Kidney epithelial cell (primary cell): ENCODE measurements at regions not wholly inside any gene's neighbourhood (a gene's known extent, or its start where the extent isn't known, plus 50 kb on each side); places are given as distances from the start of the nearest gene placed in this dataset.

ENCODE experiments used
- DNase-seq: peaks from one replicate; pipeline ENCODE4 v3.0.0-alpha.2; 2010; ENCODE audit warnings: low read depth
- H3K27me3 ChIP-seq: 2 replicates; pipeline ENCODE4 v1.6.0; 2011; ENCODE audit warnings: low read length; ENCODE audit not compliant: control insufficient read depth, insufficient read depth
- H3K36me3 ChIP-seq: 2 replicates; pipeline ENCODE4 v1.5.1; 2011; ENCODE audit warnings: low read length; ENCODE audit not compliant: control insufficient read depth, insufficient read depth
- H3K4me3 ChIP-seq: 2 replicates; pipeline ENCODE4 v1.5.1; 2011; ENCODE audit warnings: low read depth, mild to moderate bottlenecking, control low read depth, low read length
- TF ChIP-seq, protein P1 (sequence below): IDR thresholded peaks from 2 replicates; pipeline ENCODE4 v1.5.1; 2011; ENCODE audit warnings: mild to moderate bottlenecking, moderate library complexity, low read length, control low read depth, inconsistent platforms; ENCODE audit not compliant: insufficient read depth, poor library complexity, severe bottlenecking

- Histone ChIP-seq H3K36me3 (no peaks in the 10 kb centered on the region), H3K4me3 (no peak overlapping the region), H3K27me3 (no peaks in the 10 kb centered on the region)
- DNase-seq: no peak
- TF ChIP-seq, protein P1, sequence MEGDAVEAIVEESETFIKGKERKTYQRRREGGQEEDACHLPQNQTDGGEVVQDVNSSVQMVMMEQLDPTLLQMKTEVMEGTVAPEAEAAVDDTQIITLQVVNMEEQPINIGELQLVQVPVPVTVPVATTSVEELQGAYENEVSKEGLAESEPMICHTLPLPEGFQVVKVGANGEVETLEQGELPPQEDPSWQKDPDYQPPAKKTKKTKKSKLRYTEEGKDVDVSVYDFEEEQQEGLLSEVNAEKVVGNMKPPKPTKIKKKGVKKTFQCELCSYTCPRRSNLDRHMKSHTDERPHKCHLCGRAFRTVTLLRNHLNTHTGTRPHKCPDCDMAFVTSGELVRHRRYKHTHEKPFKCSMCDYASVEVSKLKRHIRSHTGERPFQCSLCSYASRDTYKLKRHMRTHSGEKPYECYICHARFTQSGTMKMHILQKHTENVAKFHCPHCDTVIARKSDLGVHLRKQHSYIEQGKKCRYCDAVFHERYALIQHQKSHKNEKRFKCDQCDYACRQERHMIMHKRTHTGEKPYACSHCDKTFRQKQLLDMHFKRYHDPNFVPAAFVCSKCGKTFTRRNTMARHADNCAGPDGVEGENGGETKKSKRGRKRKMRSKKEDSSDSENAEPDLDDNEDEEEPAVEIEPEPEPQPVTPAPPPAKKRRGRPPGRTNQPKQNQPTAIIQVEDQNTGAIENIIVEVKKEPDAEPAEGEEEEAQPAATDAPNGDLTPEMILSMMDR: no peak
Measured at GRCh38 chr7:125878988-125879387, 949.4 kb upstream of the POT1 start.

DNA sequence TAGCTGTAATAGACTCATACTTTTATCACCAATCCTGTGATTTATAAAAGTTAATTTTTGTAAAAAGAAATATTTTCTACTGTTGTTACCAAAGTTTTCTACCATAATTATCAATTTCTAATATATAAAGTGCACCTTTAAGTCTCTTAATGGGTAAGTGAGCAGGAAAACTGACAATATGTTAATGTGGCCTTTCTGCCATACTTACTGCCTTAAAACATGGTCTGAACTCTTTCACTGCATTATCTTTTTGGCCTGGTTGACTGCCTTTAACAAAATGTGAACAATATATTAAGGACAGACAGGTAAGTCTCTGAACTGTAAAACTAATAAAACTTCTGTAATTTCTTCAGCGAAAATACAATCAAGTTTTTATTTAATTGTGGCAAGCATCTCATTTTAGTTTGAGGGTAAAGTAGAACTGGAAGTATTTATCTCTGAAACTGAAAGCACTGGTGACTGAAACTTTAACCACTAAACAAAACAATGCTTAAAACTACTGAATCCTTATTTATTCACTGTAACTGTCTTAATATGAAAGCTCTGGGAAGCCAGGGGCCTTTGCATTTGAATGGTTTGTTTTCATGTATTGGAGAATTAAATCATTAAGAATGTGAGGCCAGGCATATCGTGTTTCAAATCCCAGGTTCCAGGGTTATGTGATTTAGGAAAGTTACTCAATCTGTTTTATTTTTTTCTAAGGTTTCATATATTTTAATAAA, 948.8 kb upstream of the POT1 start:
- TF ChIP-seq, protein P1: no peak
- H3K27me3 ChIP-seq: no peaks in the 10 kb centered on the region

DNA sequence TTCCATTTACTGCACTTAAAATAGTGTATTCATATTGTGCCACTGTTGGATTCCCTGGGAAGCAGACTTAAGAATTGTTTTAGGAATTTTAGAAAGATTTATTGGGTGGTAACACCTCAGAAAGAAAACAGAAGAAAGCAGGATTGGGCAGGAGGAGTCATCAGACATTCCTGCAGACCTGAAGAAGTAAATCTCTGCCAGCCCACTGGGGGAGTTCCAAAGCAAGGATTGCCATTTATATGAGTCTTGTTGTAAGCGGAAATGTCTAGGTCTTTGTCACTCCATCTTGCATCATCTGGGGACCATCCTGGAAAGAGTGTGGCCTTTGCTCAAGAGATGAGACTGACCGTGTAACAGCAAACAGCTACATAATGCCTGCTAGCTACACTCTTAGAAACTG, 947.6 kb upstream of the POT1 start:
- no peak overlapping the region for H3K4me3 ChIP-seq
- no peaks in the 10 kb centered on the region for H3K36me3 ChIP-seq
- H3K27me3 ChIP-seq: no peaks in the 10 kb centered on the region
- DNase-seq: no peak
- TF ChIP-seq, protein P1: no peak

More for the DNA sequence above, 948.8 kb upstream of the POT1 start:
- Histone ChIP-seq H3K36me3 (no peaks in the 10 kb centered on the region), H3K4me3 (no peak overlapping the region)
- DNase-seq: no peak

- TF ChIP-seq, protein P1: no peak
Measured at GRCh38 chr7:125876431-125876830, 946.8 kb upstream of the POT1 start.

DNA sequence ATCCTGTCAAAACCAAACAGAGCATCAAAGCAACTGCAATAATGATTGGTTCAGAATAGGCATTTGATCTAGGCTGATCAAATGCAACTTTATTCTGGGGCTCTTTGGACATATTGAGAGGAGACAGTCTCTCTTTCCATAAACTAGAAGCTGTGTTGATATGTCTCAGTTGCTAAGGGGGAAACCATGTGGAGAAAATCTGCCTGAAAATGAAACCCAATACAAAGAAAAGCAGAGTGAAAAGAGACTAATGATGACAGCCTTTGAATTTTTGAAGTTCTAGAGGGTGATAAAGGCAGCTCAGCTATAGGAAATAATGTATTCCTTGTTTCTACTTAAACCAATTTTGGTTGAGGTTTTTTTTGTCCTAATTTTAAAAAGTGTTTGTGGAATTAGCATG, 941.8 kb upstream of the POT1 start:
- Histone ChIP-seq H3K27me3 (no peaks in the 10 kb centered on the region), H3K4me3 (no peak overlapping the region), H3K36me3 (no peaks in the 10 kb centered on the region)
- TF ChIP-seq, protein P1: no peak
- DNase-seq: no peak

More at GRCh38 chr7:125876431-125876830, 946.8 kb upstream of the POT1 start:
- no peak overlapping the region for H3K4me3 ChIP-seq
- DNase-seq: no peak
- H3K36me3 ChIP-seq: no peaks in the 10 kb centered on the region
- H3K27me3 ChIP-seq: no peaks in the 10 kb centered on the region

DNA sequence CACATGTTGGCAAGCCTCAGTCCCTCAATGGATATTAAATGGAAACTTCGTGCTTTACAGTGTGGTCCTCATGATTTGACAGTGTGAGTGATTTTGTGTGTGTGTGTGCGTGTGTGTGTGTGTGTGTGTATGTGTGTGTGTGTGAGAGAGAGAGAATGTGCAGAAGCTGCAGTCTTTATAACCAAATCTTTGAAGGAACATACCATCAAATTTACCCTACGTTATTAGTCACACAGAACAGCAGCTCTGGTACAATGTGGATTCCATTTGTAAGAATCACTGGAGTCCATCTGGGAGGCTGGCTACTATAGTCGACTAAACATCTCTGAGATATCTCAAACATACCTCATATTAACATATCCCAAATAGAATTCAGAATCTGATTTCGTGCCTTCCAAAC, 928.0 kb upstream of the POT1 start:
- Histone ChIP-seq H3K36me3 (no peaks in the 10 kb centered on the region), H3K4me3 (no peak overlapping the region), H3K27me3 (no peaks in the 10 kb centered on the region)
- DNase-seq: no peak
- TF ChIP-seq, protein P1: no peak
